ENCODE measurements at regions not wholly inside any gene's neighbourhood (a gene's known extent, or its start where the extent isn't known, plus 50 kb on each side); places are given as distances from the start of the nearest gene placed in this dataset.

- TF ChIP-seq POLR2AphosphoS2 (conservative IDR thresholded peaks at IDR 0.05; ENCODE audit: low read length) (no peak), RCOR1 (IDR thresholded peaks at IDR 0.05; ENCODE audit: low read depth, low read length) (no peak), RAD21 (conservative IDR thresholded peaks at IDR 0.05 in 1 of 2, IDR thresholded peaks at IDR 0.05 in 1 of 2) (no peak), MAZ (IDR thresholded peaks at IDR 0.05; ENCODE audit: borderline replicate concordance, low read depth, low read length) (no peak), HMGXB4 (CRISPR knock-in tag; IDR thresholded peaks at IDR 0.05; ENCODE audit: borderline replicate concordance) (no peak), CTCF (IDR thresholded peaks at IDR 0.05) (no peak), MAFK (IDR thresholded peaks at IDR 0.05; ENCODE audit: partially characterized antibody) (no peak), E2F6 (IDR thresholded peaks at IDR 0.05; ENCODE audit: borderline replicate concordance, low read depth) (no peak), POLR2A (IDR thresholded peaks at IDR 0.05; ENCODE audit: low read length) (no peak), ELK1 (IDR thresholded peaks at IDR 0.05; ENCODE audit: low read depth, low read length) (no peak), ZC3H11A (IDR thresholded peaks at IDR 0.05) (no peak), JUN (IDR thresholded peaks at IDR 0.05) (no peak), CHD2 (IDR thresholded peaks at IDR 0.05; ENCODE audit: low read length, partially characterized antibody) (no peak), ZFP36 (IDR thresholded peaks at IDR 0.05; ENCODE audit: borderline replicate concordance, partially characterized antibody) (no peak)
These were observed 475.9 kb downstream of the HDGFL1 start for GRCh38 chr6:23045280-23045679.

Measured in A549 (cell line).